Adipocyte (in vitro differentiated cells): ENCODE measurements at regions not wholly inside any gene's neighbourhood (a gene's known extent, or its start where the extent isn't known, plus 50 kb on each side); places are given as distances from the start of the nearest gene placed in this dataset.
"Not testable (repeated sequence)": the region's sequence is repeated elsewhere in the genome, so short reads cannot be mapped to it uniquely, and the experiment has no call there.

Experiments
- DNase-seq: peaks from one replicate; pipeline ENCODE4 v3.0.0-alpha.2; 2015; ENCODE audit warnings: low read depth
- H3K27me3 ChIP-seq: replicated peaks from 2 replicates; pipeline ENCODE4 v1.7.0; 2013; ENCODE audit warnings: mild to moderate bottlenecking, low read length, moderate library complexity; ENCODE audit not compliant: control insufficient read depth, insufficient read depth
- H3K36me3 ChIP-seq: 2 replicates; pipeline ENCODE4 v1.7.0; 2013; ENCODE audit warnings: low read length, mild to moderate bottlenecking, moderate library complexity; ENCODE audit not compliant: control insufficient read depth, insufficient read depth, severe bottlenecking
- H3K4me1 ChIP-seq: 2 replicates; pipeline ENCODE4 v1.7.0; 2013; ENCODE audit warnings: mild to moderate bottlenecking, low read length, moderate library complexity; ENCODE audit not compliant: control insufficient read depth, insufficient read depth
- H3K4me3 ChIP-seq: 2 replicates; pipeline ENCODE4 v1.7.0; 2013; ENCODE audit warnings: mild to moderate bottlenecking, low read length, moderate library complexity
- H3K9ac ChIP-seq: 2 replicates; pipeline ENCODE4 v1.7.0; 2013; ENCODE audit warnings: mild to moderate bottlenecking, low read length, moderate library complexity
- H3K9me3 ChIP-seq: 2 replicates; pipeline ENCODE4 v1.7.0; 2013; ENCODE audit warnings: mild to moderate bottlenecking, low read length, moderate library complexity; ENCODE audit not compliant: control insufficient read depth

- H3K4me1 ChIP-seq: no peaks in the 10 kb centered on the region
- DNase-seq: no peak
- peaks cover 33% of the 10 kb centered on the region for H3K9me3 ChIP-seq
- H3K4me3 ChIP-seq: no peak overlapping the region
- no peaks in the 10 kb centered on the region for H3K27me3 ChIP-seq
- H3K36me3 ChIP-seq: no peaks in the 10 kb centered on the region
- no peak overlapping the region for H3K9ac ChIP-seq
Measured at GRCh38 chr10:34058845-34059614, 724.6 kb upstream of the NRP1 start.

- not testable (repeated sequence) for H3K4me1 ChIP-seq, H3K27me3 ChIP-seq, H3K9me3 ChIP-seq, DNase-seq, H3K36me3 ChIP-seq, H3K9ac ChIP-seq, H3K4me3 ChIP-seq
Measured at GRCh38 chr10:34055410-34055985, 721.0 kb upstream of the NRP1 start.

GRCh38 chr10:34049887-34050286 lies 715.4 kb upstream of the NRP1 start:
- Histone ChIP-seq H3K4me3 (no peak overlapping the region), H3K9me3 (no peaks in the 10 kb centered on the region), H3K9ac (no peak overlapping the region), H3K27me3 (no peaks in the 10 kb centered on the region), H3K36me3 (no peaks in the 10 kb centered on the region), H3K4me1 (no peaks in the 10 kb centered on the region)
- peak; percentile 79 for DNase-seq

- Histone ChIP-seq H3K9ac (no peak overlapping the region), H3K36me3 (no peaks in the 10 kb centered on the region), H3K9me3 (no peaks in the 10 kb centered on the region), H3K4me1 (no peaks in the 10 kb centered on the region), H3K4me3 (no peak overlapping the region), H3K27me3 (no peaks in the 10 kb centered on the region)
- DNase-seq: peak; percentile 41
Measured at GRCh38 chr10:34049469-34049868, 715.0 kb upstream of the NRP1 start.

- no peak for DNase-seq
Measured at GRCh38 chr10:34047389-34047788, 712.9 kb upstream of the NRP1 start.

GRCh38 chr10:34046506-34047034 lies 712.1 kb upstream of the NRP1 start:
- no peaks in the 10 kb centered on the region for H3K4me1 ChIP-seq
- no peaks in the 10 kb centered on the region for H3K36me3 ChIP-seq
- no peaks in the 10 kb centered on the region for H3K27me3 ChIP-seq
- no peak for DNase-seq
- no peak overlapping the region for H3K9ac ChIP-seq
- H3K4me3 ChIP-seq: no peak overlapping the region
- no peaks in the 10 kb centered on the region for H3K9me3 ChIP-seq

More at GRCh38 chr10:34047389-34047788, 712.9 kb upstream of the NRP1 start:
- Histone ChIP-seq H3K4me1 (no peaks in the 10 kb centered on the region), H3K36me3 (no peaks in the 10 kb centered on the region), H3K9me3 (no peaks in the 10 kb centered on the region), H3K4me3 (no peak overlapping the region), H3K27me3 (no peaks in the 10 kb centered on the region), H3K9ac (no peak overlapping the region)

GRCh38 chr10:34045571-34046190 lies 711.2 kb upstream of the NRP1 start:
- Histone ChIP-seq H3K4me3 (no peak overlapping the region), H3K36me3 (no peaks in the 10 kb centered on the region), H3K4me1 (no peaks in the 10 kb centered on the region), H3K9ac (no peak overlapping the region), H3K27me3 (no peaks in the 10 kb centered on the region), H3K9me3 (no peaks in the 10 kb centered on the region)
- DNase-seq: peak; percentile 46

GRCh38 chr10:34041871-34042270 lies 707.4 kb upstream of the NRP1 start:
- H3K4me1 ChIP-seq: no peaks in the 10 kb centered on the region
- H3K36me3 ChIP-seq: no peaks in the 10 kb centered on the region
- no peaks in the 10 kb centered on the region for H3K27me3 ChIP-seq
- no peak overlapping the region for H3K4me3 ChIP-seq
- no peak overlapping the region for H3K9ac ChIP-seq
- no peak for DNase-seq
- no peaks in the 10 kb centered on the region for H3K9me3 ChIP-seq

- H3K27me3 ChIP-seq: no peaks in the 10 kb centered on the region
- no peaks in the 10 kb centered on the region for H3K9me3 ChIP-seq
- no peak for DNase-seq
- H3K9ac ChIP-seq: no peak overlapping the region
- no peaks in the 10 kb centered on the region for H3K36me3 ChIP-seq
- no peak overlapping the region for H3K4me3 ChIP-seq
- no peaks in the 10 kb centered on the region for H3K4me1 ChIP-seq
Measured at GRCh38 chr10:34037499-34037898, 703.0 kb upstream of the NRP1 start.

GRCh38 chr10:34035241-34035790 lies 700.8 kb upstream of the NRP1 start:
- H3K27me3 ChIP-seq, H3K9me3 ChIP-seq, DNase-seq, H3K4me3 ChIP-seq, H3K36me3 ChIP-seq, H3K9ac ChIP-seq: not testable (repeated sequence)
- peaks cover 18% of the 10 kb centered on the region for H3K4me1 ChIP-seq

- H3K9ac ChIP-seq: no peak overlapping the region
- H3K36me3 ChIP-seq: no peaks in the 10 kb centered on the region
- H3K4me1 ChIP-seq: peaks cover 18% of the 10 kb centered on the region
- DNase-seq: no peak
- no peaks in the 10 kb centered on the region for H3K9me3 ChIP-seq
- no peak overlapping the region for H3K4me3 ChIP-seq
- H3K27me3 ChIP-seq: no peaks in the 10 kb centered on the region
Measured at GRCh38 chr10:34033078-34033477, 698.6 kb upstream of the NRP1 start.
